Activated CD8-positive, alpha-beta memory T cell treated with anti-CD3 and anti-CD28 coated beads for 36 hours (primary cell): ENCODE measurements at regions not wholly inside any gene's neighbourhood (a gene's known extent, or its start where the extent isn't known, plus 50 kb on each side); places are given as distances from the start of the nearest gene placed in this dataset.

ENCODE experiments used
- CTCF ChIA-PET: fragments of 350-600 bp; sonication (Branson Sonifier 250); formaldehyde crosslinking; loops from one replicate; lab custom pipeline; 2021; ENCODE audit warnings: antibody characterized with exemption; lab: Charles Lee
- POLR2A ChIA-PET: fragments of 350-600 bp; sonication (Branson Sonifier 250); formaldehyde crosslinking; loops from one replicate; lab custom pipeline; 2021; ENCODE audit warnings: antibody characterized with exemption; lab: Charles Lee

DNA sequence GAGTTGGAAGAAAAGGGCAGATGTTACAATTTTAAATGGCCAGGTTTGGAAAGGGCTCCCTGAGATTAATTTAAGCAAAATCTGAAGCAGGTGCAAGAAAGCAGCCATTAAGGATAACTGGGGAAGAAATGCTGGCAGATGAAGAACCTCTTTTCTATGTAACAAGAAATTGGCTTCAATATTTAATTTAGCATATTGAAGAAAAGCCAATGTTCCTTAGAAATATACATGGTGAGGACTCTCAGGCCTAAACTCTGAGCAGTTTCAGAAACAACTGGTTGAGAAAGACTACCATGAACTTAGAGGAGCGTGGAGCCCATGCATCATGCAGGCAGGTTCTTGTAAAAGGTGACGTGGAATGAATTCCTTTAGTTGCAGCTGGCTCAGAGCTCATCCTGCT lies 152.8 kb downstream of the LRIG3 start:
- CTCF ChIA-PET, result no interaction called here
- POLR2A ChIA-PET, result no interaction called here

DNA sequence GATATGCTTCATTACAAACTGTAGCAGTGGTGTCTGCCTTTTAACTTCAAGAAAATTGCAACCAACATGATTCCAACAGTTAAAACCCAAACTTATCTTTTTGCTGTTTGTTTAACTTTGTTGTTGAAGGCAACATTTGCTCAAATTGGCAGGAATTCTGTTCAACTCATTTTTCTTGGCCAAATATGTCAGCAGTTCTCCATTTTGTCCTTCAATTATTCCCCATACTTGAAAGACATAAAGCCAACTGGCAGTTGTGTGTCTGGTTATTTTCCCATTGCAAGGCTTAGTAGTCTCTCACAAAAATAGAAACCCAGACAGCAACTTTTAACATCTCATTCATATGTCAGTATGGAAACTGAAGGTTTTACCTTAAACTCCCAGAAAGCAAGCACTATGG lies 146.3 kb downstream of the LRIG3 start:
- ChIA-PET POLR2A (no interaction called here), CTCF (no interaction called here)

DNA sequence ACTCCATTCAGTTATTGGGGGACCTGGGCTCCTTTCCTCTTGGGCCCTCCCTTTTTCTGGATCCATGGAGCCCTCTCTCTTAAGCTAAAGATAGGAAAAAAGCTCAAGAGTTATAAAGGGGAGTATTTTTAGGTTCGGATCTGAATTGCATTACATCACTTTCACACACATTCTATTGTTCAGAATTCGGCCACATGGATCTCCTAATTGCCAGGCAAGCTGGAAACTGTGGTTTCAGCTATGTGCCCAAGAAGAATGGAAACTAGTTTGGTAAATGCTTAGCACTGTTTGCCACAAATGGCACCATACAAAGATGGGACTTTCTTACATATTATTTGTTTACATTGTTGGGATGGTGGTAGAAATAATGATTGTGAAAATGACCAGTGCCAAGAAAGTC lies 145.6 kb downstream of the LRIG3 start:
- CTCF ChIA-PET, result no interaction called here
- POLR2A ChIA-PET, result no interaction called here

DNA sequence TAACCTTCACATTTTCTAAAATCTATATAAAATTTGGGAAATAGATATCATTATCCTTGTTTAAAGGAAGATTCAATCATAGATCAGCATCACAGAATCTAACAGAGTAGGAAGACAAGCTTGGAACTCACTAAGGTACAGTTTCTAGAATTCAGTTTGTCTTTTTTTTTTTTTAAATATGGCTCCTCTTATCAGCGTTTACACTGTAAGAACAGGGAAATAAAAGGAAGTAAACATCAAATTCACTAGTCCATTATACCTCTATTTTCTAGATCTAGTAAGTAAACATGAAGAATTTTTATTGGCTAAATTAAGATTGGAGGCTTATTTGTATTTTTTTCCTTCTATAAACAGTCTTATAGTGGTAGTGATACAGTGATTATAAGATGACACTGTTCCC lies 144.9 kb downstream of the LRIG3 start:
- ChIA-PET POLR2A (no interaction called here), CTCF (no interaction called here)

DNA sequence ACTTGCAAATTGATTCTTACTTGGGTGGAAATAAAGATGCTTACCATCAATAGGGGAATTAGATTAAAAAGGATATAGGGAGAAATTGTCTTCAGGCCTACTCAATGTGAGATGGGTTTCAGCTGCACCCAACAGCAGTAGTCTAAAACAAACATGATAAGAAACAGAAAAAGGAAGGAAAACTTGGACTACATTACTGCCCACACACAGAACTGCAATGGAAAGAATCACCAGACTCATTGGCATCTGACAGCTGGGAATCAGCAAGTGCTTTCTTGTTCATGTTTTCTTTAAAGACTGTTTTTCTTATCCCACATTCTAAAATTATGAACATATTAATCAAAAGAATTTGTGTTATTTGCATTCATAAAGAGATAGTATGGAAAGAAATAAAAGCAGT lies 144.2 kb downstream of the LRIG3 start:
- CTCF ChIA-PET, result no interaction called here
- POLR2A ChIA-PET, result no interaction called here

DNA sequence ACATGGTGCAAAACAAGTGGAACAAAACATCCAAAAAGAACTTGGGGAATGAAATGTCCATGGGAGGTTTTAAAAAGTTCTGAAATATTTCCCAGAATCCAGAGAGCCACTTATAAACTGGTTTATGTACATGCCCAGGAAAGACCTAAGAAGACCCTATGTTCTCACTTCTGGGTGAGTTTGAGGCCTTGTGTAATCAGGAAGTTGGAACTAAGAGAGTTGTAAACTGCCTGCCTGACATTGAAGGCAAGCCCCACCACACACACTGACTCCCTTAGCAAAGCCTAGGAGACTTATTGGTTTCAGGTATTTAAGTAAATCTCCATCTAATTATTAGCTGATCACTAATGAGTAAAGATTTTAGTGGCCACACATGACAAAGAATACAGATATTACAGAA lies 142.5 kb downstream of the LRIG3 start:
- CTCF ChIA-PET, result no interaction called here

DNA sequence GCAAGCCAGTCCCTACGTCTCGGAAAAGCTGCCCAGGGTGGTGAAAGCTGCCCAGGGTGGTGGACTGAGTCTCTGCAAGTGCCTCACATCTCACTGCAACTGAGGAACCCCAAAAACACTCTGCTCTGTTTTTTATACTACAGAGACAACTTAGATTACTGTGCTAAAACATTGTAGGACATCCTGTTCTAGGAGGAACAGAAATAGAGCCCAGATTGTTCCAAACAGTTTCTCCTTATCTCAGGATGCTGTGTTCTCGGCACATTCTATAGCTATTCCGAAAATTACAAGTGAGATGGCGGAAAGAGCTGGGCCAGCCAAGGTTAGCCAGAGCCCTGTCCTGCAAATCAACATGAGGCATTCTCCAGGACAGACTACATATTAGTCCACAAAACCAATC lies 138.7 kb downstream of the LRIG3 start:
- CTCF ChIA-PET, result no interaction called here
- POLR2A ChIA-PET, result no interaction called here

More for the DNA sequence above, 142.5 kb downstream of the LRIG3 start:
- POLR2A ChIA-PET, result no interaction called here

DNA sequence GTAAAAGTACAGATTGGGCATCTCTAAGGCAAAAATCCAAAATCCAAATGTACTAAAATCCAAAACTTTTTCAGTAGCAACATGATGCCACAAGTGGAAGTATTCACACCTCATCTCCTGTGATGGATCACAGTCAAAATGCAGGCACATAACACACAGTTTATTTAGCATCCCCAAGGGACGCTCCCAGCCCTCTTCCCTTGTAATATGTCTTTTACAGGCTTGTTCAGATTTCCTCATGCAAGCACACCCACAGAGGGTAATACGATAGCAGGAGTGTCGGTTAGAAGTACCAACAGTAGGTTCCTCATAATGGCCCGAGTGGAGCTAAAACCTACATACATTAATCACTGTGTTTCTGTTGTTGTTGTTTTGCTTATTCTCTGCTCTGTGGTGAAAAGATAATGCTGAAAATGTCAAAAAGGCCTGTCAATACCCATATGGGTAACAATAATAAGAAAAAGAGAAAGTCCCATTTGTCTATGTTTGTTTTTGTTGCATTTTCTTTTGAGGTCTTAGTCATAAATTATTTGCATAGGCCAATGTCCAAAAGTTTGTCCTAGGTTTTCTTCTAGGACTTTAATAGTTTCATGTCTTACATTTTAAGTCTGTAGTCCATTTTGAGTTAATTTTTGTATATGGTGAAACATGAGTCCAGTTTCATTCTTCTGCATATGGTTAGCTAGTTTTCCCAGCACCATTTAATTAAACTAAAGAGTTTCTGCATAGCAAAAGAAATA lies 133.1 kb downstream of the LRIG3 start:
- POLR2A ChIA-PET, result no interaction called here
- CTCF ChIA-PET, result no interaction called here

DNA sequence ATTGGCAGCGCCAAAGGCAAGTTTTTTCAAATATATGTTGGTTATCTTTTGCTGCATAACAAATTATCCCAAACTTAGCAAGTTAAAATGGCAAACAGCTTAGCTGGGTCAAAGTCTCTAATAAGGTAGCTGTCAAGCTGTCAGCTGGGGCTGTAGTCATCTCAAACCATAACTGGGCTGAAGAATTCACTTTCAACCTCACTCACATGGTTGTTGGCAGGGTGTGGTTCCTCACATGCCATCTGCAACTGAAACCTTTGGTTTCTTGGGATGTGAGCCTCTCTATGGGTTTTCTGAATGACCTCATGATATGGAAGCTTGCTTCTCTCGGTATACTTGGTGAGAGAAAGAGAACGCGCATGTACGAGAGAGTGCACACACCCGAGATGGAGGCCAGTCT lies 125.4 kb downstream of the LRIG3 start:
- POLR2A ChIA-PET, result no interaction called here
- CTCF ChIA-PET, result no interaction called here

DNA sequence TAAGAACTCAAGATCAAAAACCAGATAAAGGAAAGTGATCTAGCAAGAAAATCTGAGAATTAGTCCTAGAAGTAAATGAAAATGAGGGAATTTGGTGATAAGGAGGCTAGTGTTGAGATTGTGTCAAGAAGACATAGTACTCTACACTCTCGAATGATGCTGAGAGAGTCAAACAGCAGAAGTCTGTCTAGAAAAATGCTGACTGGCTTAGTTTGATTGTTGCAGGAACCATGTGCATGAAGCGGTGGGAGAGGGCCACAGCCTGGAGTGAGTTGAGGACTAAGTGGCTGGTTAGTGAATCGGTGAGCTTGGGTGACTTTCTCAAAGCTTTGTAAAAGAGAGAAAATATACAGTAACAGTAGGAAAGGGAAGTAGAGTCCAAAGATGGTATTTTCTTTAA lies 124.5 kb downstream of the LRIG3 start:
- POLR2A ChIA-PET, result no interaction called here
- CTCF ChIA-PET, result no interaction called here

DNA sequence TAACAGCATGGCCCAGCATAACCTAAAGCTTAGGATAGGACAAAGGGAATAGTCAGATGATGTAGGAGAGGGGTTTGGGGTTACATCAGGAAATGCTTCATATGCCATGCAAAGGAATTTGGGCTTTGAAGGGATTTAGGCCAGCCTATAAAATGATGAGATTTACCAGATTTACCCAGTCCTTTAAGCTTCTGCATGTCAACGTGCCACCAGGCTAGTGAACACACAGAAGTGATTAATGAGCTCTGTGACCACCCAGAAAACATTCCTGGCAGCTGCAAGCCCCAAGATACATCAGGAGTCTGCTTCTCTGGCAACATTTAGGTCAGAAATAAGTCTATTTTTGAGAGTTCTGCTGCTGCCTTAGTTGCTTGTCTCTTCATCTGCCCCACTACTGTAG lies 118.3 kb downstream of the LRIG3 start:
- CTCF ChIA-PET, result no interaction called here

DNA sequence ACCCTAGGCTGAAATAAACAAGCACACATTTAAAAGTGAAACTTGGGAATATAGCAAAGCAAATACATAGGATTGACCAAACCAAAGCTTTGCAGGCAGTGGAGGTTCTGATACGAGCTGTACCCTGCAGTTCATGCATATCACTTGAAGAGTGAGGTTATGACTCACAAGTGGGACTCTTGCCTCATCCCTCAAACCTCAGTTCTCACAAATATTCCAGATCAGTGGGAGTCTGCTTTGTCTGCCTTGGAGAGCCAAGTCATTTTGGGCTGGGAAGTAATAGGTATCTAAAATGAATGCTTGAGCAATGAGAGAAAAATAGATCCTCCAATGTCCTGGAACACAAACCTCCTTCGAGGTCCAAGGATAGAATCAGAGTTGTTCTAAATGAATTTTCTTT lies 116.4 kb downstream of the LRIG3 start:
- ChIA-PET CTCF (no interaction called here), POLR2A (no interaction called here)

More for the DNA sequence above, 118.3 kb downstream of the LRIG3 start:
- POLR2A ChIA-PET, result no interaction called here

DNA sequence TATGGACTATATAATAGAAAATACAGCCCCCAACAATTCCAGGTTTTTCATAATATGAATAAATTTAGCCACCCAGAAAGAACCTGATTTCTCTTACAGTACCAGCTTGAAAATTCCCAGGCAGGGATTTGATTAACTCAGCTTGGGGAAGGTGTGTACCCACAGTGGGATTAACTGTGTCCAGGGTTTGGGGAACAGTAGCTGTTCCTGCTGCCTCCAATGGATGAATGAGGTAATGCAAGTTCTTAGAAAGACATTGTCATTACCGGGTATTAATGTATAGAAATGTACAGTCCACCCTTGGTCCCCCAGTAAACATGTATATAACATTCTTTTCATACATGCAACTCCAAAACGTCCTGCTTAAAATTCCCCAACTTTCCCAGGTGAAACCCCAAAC lies 115.6 kb downstream of the LRIG3 start:
- POLR2A ChIA-PET, result no interaction called here
- CTCF ChIA-PET, result no interaction called here

DNA sequence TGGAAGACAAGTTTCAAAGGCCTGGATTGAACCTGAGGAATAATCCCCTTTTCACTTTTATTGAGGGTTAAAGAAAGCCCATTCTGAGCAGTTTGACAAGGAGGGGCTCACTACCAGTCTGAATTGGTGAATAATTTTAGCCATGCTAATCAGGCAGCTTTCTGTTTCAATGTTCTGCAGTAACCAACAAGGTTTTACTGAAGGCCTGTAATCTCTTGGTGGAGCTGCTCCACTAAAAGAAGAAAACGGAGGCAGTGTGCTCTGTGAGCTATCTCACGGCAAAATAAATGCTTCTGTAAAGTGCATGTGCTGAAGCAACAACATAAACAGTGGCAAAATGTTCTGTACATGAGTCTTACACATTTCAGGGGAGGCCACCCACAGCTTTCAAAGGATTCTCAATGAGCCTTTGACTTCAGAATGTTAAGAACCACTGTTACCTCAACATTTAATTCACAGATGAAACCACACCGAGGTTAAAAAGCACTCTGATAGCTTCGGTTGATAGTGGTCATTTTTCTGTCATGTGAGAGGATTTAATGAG lies 111.2 kb downstream of the LRIG3 start:
- ChIA-PET POLR2A (no interaction called here), CTCF (no interaction called here)

DNA sequence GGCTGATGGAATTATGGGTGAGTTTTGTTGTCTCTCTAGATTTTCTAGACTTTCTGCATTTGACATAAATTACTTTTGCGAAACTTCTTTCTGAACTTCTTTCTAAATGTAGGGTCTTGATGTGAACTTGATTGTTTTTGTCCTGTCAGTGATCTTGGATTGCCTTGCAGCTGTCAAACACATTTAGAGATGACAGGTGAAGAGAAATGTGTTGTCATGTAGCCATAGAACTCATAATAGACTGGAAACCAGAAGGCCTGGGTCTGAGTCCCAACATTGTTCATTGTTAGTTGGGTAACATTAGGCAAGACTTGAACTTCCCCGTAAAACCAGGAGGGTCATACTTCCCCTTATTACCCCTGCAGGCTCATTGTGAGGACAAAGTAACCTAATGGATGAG lies 109.0 kb downstream of the LRIG3 start:
- POLR2A ChIA-PET, result no interaction called here
- CTCF ChIA-PET, result no interaction called here

DNA sequence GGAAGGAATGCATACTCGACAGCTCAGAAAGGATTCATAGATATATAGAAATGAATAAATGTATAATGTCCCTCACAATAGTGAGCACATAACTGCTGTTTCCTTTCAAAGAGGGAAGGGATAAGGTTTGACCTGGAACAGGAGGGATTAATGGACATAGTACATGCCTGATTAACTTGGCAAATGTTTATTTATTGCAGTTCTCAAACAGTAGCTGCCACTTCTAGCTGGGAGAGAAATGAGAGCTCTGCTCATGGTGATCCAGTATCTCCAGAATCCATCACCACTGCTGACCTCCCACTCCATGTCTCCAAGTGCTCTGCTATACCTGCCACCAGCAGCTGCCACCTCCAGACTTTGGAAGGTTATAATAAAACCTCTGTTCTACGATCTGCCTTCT lies 108.1 kb downstream of the LRIG3 start:
- ChIA-PET CTCF (no interaction called here), POLR2A (no interaction called here)

DNA sequence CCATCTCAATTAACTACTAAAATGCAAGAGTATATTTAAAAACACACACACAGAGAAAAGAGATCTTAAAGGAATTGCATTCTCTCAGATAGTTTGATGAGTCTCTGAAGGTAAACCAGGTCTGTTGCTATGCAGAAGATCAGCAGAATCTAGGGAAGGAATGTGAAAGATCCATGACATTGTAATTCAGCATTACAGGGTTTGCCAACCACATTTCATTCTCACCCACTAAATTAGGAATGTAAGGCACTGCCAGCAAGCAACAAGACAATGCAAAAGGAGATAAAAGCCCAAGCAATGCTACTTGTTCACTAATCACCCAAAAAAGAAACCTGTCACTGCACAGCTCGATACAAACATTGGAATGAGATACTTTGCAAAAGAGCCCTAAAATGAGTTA lies 106.3 kb downstream of the LRIG3 start:
- ChIA-PET CTCF (no interaction called here), POLR2A (no interaction called here)

DNA sequence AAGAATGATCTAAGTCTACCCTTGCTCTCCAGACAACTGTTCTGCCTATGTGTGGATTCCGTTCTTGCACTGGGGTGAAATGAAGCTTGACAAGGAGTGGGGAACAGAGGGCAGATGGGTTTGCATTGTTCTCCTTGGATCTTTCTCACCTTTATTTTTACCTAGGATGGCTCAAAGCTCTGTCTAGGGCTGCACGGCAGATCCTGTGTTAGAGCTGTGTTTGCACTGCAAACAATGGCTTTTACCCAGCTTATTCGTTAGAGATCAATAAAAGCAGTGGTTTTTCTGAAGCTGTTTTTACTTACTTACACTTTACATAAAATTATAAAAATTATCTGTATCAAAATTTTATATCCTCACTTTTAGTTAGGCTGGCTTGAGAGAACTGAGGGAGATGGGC lies 105.1 kb downstream of the LRIG3 start:
- POLR2A ChIA-PET, result no interaction called here
- CTCF ChIA-PET, result no interaction called here

DNA sequence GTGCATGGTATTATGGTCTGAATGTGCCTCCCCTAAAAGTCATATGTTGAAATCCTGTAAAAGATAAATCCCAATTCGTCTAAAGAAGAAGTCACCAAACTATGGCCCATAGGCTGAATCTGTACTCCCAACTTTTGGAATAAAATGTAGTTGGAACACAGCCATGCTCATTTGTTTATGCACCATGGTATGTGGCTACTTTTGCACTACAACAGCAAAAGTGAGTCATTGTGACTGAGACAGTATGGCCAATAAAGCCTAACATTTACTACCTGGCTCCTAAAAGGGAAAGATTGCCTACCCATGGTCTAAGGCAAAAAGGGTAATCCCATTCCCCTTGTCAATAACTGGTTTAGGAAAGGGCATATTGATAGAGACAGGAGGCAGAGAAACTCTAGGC lies 101.8 kb downstream of the LRIG3 start:
- ChIA-PET CTCF (no interaction called here), POLR2A (no interaction called here)

DNA sequence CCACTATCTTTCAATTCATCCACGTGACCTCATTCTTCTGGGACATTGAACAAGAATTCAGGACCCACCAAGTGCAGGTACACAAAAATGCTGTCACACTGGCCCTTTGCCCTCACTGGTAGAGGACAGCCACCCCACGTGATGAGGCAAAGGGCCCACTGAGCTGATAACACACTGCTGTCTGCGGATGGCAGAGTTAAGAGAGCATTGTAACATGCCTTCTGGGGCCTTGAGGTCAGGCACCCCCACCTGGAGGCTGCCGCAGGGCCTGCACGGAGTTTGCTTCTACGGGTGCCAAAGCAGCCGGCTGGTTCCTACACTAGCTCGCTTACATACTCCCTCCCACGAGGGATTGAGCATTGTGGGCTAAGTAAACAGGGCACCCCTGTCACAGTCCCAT lies 101.0 kb downstream of the LRIG3 start:
- ChIA-PET CTCF (no interaction called here), POLR2A (no interaction called here)

DNA sequence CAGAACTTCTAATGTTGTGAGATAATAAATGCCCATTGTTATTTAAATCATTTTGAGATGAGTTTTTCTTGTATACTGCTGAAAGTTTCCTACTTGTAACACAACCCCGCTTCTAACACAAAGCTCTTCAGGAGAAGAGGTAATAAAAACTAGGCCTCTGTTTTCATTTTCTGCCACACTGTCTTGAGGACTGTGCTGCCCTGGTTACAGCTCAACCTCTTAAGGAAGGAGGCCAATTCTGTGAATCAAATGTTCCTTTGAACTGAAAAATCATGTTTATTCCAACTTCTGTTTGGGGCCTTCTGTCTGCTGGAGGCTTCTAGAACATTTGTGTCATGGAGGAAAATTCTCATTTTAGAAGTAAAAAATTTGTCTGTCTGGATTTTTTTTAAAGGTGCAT lies 100.3 kb downstream of the LRIG3 start:
- POLR2A ChIA-PET, result no interaction called here
- CTCF ChIA-PET, result no interaction called here
